ENCODE measurements at regions not wholly inside any gene's neighbourhood (a gene's known extent, or its start where the extent isn't known, plus 50 kb on each side); places are given as distances from the start of the nearest gene placed in this dataset.

DNA sequence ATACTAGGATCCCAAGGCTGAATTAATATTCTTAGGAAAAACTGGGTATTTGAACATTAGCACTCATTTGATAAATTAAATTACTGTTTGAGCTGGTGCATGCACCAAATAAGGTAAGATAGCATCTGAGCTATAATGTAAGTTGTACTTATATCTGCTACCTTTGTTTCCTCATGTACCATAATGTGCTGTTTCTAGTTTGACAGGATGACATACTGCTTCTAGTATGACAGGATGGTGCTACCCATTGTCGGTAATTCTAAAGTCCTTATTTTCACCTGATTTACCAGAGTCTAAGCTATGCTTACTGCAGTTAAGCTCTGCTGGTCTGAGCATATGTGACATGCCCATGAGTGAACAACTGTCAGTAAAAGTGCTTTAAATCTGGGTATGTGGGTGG is 1017.5 kb upstream of the IGFBP7 start:
- TF ChIP-seq ZNF569 (CRISPR knock-in tag; IDR thresholded peaks at IDR 0.05; ENCODE audit: borderline replicate concordance) (no peak), REPIN1 (CRISPR knock-in tag; IDR thresholded peaks at IDR 0.05; ENCODE audit: borderline replicate concordance, low read depth) (no peak), NFYB (CRISPR knock-in tag; IDR thresholded peaks at IDR 0.05) (no peak), ZBTB38 (CRISPR knock-in tag; IDR thresholded peaks at IDR 0.05) (no peak), EP300 (IDR thresholded peaks at IDR 0.05; ENCODE audit: low read depth in 2 of 2, low read length in 2 of 2) (no peak), EP300 (CRISPR knock-in tag; IDR thresholded peaks at IDR 0.05; ENCODE audit: borderline replicate concordance) (no peak), POLR2A (IDR thresholded peaks at IDR 0.05; ENCODE audit: insufficient read depth in 1 of 2, low read depth in 2 of 2, low read length in 2 of 2) (no peak), NCOR1 (IDR thresholded peaks at IDR 0.05; ENCODE audit: borderline replicate concordance, low read length) (no peak), RNF2 (conservative IDR thresholded peaks at IDR 0.05; ENCODE audit: low read depth) (no peak)
- TF ChIP-seq, protein P1, sequence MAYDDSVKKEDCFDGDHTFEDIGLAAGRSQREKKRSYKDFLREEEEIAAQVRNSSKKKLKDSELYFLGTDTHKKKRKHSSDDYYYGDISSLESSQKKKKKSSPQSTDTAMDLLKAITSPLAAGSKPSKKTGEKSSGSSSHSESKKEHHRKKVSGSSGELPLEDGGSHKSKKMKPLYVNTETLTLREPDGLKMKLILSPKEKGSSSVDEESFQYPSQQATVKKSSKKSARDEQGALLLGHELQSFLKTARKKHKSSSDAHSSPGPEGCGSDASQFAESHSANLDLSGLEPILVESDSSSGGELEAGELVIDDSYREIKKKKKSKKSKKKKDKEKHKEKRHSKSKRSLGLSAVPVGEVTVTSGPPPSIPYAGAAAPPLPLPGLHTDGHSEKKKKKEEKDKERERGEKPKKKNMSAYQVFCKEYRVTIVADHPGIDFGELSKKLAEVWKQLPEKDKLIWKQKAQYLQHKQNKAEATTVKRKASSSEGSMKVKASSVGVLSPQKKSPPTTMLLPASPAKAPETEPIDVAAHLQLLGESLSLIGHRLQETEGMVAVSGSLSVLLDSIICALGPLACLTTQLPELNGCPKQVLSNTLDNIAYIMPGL (CRISPR knock-in tag; IDR thresholded peaks at IDR 0.05; ENCODE audit: borderline replicate concordance in 1 of 2, low read depth in 1 of 2): no peak
- TF ChIP-seq, protein P2, sequence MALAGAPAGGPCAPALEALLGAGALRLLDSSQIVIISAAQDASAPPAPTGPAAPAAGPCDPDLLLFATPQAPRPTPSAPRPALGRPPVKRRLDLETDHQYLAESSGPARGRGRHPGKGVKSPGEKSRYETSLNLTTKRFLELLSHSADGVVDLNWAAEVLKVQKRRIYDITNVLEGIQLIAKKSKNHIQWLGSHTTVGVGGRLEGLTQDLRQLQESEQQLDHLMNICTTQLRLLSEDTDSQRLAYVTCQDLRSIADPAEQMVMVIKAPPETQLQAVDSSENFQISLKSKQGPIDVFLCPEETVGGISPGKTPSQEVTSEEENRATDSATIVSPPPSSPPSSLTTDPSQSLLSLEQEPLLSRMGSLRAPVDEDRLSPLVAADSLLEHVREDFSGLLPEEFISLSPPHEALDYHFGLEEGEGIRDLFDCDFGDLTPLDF (CRISPR knock-in tag; IDR thresholded peaks at IDR 0.05): no peak

Data from HepG2 (cell line).